ENCODE measurements at regions not wholly inside any gene's neighbourhood (a gene's known extent, or its start where the extent isn't known, plus 50 kb on each side); places are given as distances from the start of the nearest gene placed in this dataset.

GRCh38 chr10:90133606-90134005 lies 432.2 kb downstream of the KIF20B start:
- DNase-seq, result no peak

DNA sequence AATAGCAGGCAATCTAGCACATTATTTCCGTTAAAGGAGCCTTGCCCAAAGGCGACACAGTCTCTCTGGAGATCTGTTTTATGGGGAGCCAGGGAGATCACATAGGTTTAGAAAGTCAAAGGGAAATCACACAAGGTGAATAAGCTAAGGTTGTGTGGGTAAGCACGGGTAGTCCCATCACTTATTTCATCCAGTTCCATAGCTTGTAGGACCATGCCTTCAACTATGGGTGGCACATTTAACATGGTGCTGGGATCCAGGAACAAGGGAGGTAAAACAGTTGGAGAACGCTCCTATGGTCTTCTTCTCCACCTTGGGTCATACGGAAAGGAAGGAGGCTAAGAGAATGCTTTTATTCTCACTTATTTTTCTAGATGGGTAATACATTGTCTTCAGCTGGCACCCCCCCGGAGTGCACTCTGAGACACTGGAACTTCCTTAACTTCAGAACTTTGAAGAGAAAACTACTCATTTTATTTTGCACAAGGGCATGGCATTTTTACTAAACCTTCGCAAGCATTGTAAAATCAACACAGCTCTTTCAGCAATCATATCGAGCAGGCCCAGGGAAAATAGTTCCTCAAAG lies 435.4 kb downstream of the KIF20B start:
- no peak for DNase-seq

DNA sequence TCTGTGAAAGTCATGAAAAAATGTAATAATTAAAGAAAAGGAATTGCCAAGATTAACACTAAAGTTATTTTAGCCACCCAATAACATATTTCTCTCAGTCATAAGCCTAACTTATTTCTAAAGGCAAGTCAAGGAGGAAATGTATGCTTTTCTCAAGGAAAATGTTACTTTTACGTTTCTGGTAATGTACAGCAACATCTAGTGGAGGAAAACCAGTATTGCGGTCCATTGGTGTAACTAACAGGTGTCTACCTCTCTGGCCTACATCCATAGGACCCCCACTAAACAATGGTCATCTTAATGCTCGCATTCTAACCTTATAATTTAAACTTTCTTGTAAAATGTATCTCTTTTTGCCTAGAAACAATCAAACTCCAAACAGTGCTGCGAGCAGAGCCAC lies 437.5 kb downstream of the KIF20B start:
- DNase-seq, result no peak

DNA sequence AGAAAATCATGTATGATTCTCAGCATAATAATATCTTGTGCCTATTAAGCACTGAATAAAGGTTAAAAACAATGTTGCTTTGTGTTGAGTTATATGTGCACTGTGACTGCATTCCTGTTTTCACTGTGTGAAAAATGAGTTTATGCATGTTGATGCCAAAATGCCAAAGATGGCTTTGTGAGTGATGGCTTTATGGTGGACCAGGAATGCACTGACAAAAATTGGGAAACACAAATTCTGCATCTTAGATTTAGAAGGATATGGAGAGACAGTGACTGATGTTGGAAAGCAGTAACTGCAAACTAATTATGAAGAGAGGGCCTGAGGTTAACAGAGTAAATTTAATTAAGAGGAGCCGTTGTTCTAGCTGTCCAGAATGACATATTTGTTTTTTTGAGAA lies 440.4 kb downstream of the KIF20B start:
- DNase-seq, result no peak

GRCh38 chr10:90143937-90144336 lies 442.5 kb downstream of the KIF20B start:
- no peak for DNase-seq

GRCh38 chr10:90148116-90148855 lies 446.9 kb downstream of the KIF20B start:
- peak; percentile 4 for DNase-seq

- DNase-seq, result no peak
Measured at GRCh38 chr10:90149563-90149962, 448.2 kb downstream of the KIF20B start.

DNA sequence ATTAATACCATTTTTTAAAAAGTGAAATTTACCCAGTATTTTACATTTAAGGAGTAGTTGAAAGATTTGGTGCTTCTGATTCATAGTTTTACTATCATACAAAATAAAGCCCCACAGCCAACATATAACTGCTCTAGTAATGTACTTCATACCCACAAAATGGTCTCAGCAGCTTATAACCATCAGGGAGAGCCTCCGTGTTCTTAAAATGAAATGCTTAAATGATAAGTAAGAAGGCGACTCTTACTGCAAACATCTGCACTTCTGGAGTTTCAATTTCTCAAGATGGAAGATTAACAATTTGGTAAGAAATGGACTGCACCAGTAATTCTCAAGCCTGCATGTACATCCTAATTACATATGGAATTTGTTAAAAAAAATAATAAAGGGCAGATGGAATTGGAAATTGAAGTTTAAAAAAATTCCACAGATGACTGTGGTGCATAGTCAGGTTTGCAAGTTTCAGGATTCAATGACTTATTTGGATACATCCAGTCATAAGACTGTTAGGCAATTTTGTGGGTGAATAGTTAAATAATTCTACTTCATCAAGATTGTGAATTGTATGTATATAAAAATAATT lies 461.0 kb downstream of the KIF20B start:
- DNase-seq, result no peak

DNA sequence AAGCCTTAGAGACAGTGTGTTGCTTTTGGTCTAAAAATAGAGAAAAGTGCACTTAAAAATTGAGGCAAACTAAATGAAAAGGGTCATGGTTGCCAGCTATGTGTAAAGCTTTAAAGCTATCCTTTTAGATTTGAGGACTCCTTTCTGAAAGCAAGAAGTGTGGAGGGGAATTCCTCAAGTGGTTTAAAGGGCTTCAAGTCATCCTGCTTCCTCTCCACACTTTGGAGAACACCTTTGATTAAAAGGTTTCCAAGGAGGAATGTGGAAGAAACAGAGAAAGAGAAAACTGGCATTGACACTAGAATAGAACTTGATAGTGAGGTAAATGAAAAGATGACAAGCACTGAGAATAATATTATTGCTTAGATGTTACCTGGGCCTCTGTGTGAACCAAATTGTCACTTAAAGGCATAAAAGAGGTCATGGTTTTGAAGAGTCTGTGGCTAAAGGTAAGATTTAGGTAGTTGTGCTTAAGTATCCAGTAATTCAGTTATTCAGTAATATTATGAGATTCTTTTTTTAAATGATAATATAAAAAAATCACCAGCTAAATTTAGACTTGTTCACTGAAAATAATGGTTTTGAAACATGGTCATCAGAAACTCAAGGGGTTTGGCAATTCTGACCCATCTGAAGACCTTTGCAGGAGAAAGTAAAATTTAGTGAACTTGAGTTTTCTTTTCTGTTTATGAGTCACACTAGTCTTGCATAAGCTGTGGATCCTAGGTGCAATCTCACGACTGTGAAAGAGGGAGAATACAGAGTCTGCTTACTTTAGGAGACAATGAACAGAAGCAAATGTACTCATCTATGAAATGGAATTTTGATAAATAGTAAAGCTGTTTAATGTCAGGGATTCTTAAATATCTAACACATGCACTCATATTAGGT lies 466.0 kb downstream of the KIF20B start:
- no peak for DNase-seq

GRCh38 chr10:90168244-90168643 lies 466.9 kb downstream of the KIF20B start:
- no peak for DNase-seq

DNA sequence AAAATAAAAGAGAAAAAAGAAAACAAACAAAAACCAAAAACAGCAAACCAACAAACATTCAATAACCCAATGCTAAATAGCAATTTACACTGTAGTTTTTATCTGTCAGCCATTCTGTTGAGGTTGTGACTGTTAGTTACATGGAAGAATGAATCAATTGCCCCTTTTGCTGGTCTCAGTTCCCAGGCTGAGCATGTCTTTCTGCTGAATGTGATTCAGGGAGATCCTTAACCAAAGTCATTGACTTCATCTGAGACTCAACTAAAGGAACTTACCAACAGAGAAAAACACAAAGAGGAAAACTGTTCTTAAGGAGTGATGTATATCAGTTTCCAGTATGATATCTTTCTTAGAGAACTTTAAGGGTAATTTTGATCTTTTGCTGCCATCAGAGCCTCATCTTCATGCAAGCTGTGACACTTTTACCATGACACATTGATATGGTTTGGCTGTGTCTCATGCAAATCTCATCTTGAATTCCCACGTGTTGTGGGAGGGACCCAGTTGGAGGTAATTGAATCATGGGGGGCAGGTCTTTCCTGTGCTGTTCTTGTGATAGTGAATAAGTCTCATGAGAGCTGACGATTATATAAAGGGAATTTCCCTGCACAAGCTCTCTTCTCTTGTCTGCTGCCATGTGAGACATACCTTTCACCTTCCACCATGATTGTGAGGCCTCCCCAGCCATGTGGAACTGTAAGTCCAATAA lies 469.8 kb downstream of the KIF20B start:
- no peak for DNase-seq

- no peak for DNase-seq
Measured at GRCh38 chr10:90174531-90174930, 473.1 kb downstream of the KIF20B start.

- no peak for DNase-seq
Measured at GRCh38 chr10:90175161-90175681, 473.8 kb downstream of the KIF20B start.

GRCh38 chr10:90179696-90180407 lies 478.5 kb downstream of the KIF20B start:
- no peak for DNase-seq

GRCh38 chr10:90180886-90181691 lies 479.7 kb downstream of the KIF20B start:
- DNase-seq, result no peak

DNA sequence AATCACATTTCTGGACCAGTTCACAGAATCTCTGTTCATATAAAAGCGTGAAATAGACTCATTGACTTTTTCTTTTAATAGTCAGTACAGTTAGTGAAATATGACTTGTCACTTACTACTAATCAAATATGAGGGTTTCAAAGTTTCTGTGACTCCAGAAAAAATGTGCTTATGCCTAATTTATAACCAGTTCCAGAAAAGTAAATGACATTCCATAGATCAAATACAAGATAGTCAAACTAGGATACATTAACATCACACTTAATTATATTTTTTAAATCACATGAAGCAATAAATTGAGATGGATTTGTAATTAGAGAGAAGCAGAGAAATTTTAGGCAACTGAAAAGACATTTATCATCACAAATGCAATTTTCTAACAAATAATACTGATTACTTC lies 491.4 kb downstream of the KIF20B start:
- DNase-seq, result no peak

DNA sequence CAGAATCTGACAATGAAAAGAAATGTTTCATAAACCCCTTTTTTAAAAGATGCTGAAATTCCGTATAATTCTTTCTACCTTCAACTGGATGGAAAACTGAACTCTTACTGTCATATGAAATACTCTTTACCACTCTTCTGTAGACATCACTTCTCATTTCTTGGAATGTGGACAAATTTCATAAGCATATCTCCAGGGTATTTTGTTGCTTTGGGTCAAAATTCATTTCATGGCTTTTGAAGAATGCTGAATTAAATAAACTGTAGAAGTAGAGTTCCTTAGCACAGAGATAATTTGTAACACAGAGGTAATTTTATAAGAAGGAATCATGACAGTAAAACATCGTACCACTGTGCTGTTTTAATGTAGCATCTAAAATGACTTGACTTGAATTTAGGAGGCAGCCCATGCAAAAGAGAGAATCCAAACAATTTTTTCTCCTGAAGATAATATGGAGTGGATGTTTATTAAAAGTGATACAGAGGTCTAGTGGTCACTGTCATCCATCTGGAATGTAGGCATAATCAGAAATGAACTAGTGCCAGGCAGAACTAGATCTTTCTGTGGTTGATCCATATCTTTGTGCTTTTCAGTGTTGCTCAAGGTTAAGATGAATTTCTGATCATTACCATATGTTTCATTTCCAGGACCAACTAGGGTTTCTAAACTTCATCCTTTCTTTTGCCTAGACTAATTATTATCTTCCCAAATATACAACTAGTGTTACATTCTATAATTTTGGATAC lies 492.0 kb downstream of the KIF20B start:
- DNase-seq, result no peak

- no peak for DNase-seq
Measured at GRCh38 chr10:90195288-90195840, 494.0 kb downstream of the KIF20B start.

DNA sequence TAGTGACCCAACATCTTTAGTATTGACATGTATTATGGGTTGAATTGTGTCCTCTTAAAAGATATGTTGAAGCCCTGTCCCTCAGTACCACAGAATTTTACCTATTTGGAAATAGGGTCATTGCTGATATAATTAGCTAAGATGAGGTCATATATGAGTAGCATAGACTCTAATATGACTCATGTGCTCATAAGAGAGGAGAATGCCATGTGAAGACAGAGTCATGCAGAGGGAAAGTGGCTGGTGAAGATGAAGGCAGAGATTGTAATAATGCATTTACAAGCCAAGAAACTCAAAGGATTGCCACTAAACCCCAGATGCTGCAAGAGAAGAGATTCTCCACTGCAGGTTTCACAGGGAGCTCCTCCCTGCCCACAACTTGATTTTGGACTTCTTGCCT lies 496.4 kb downstream of the KIF20B start:
- no peak for DNase-seq

DNA sequence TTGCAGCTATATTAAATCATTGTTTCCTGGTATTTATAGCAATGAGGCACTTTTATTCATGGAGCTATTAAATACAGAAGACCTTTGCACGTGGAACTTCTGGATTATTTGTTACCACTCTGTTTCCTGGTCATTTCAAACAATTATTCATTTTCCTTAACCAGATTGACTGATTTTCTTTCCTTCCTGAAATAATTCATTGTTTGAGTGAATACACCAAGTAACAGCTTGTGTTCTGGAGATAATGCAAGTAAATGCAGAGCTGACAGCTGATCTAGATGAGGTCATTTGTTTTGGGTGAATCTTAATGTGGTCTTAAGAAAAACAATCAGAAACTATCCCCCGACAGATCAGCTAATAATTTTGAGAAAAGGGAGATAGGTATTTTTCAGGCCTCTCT lies 497.7 kb downstream of the KIF20B start:
- DNase-seq, result no peak

Data from NCI-H526 treated with DMSO at 0.1 percent for 48 hours (cell line).